ENCODE measurements at regions not wholly inside any gene's neighbourhood (a gene's known extent, or its start where the extent isn't known, plus 50 kb on each side); places are given as distances from the start of the nearest gene placed in this dataset.
A peak's percentile ranks its signal among the peaks of the same experiment; 100 is the strongest.

GRCh38 chr6:134784336-134784735, 165.6 kb downstream of the ALDH8A1 start:
- Histone ChIP-seq H3K4me2 (ENCODE audit: low read length, poor library complexity, severe bottlenecking) (no peak overlapping the region), H3K27me3 (ENCODE audit: control insufficient read depth in 1 of 2, insufficient read depth in 1 of 2, low read length in 2 of 2) (no peaks in the 10 kb centered on the region), H4K91ac (ENCODE audit: low read length) (no peak overlapping the region), H3K9ac (ENCODE audit: low read length) (no peak overlapping the region), H2BK12ac (ENCODE audit: low read length in 2 of 2) (no peak overlapping the region), H3K27ac (ENCODE audit: low read length, poor library complexity, severe bottlenecking) (no peak overlapping the region), H3K9me3 (ENCODE audit: control insufficient read depth, low read length) (peaks cover under 1% of the 10 kb centered on the region), H2BK15ac (ENCODE audit: low read depth, poor library complexity, severe bottlenecking) (no peak overlapping the region), H3K4me1 (ENCODE audit: control insufficient read depth, insufficient read depth, low read depth, low read length) (peaks cover 2% of the 10 kb centered on the region), H3K79me1 (replicated peaks; ENCODE audit: low read length, poor library complexity, severe bottlenecking) (no peaks in the 10 kb centered on the region), H3K4me3 (ENCODE audit: insufficient read depth in 1 of 2, low read depth in 1 of 2, low read length in 2 of 2) (no peak overlapping the region), H3K18ac (ENCODE audit: low read depth in 1 of 2, low read length in 2 of 2) (no peak overlapping the region), H2BK120ac (ENCODE audit: low read depth, low read length) (no peak overlapping the region), H2AK5ac (ENCODE audit: low read length, severe bottlenecking) (no peak overlapping the region), H4K8ac (ENCODE audit: low read length) (no peak overlapping the region), H3K4ac (ENCODE audit: low read depth in 1 of 2, low read length in 2 of 2) (no peak overlapping the region), H2BK5ac (ENCODE audit: low read depth, low read length, poor library complexity, severe bottlenecking) (no peak overlapping the region), H3K23ac (ENCODE audit: low read length in 2 of 2) (no peak overlapping the region), H2AFZ (ENCODE audit: low read depth, low read length) (no peak overlapping the region), H3K14ac (ENCODE audit: low read length in 2 of 2) (no peak overlapping the region), H3K36me3 (ENCODE audit: control insufficient read depth in 1 of 2, insufficient read depth in 2 of 2, low read depth in 1 of 2, low read length in 2 of 2) (no peaks in the 10 kb centered on the region)
- no peak for DNase-seq
- WGBS = no CpG with 5 or more reads among the region's 2 CpGs

- Histone ChIP-seq H3K4me2 (ENCODE audit: low read length, poor library complexity, severe bottlenecking) (no peak overlapping the region), H4K91ac (ENCODE audit: low read length) (no peak overlapping the region), H3K36me3 (ENCODE audit: control insufficient read depth in 1 of 2, insufficient read depth in 2 of 2, low read depth in 1 of 2, low read length in 2 of 2) (no peaks in the 10 kb centered on the region), H2BK15ac (ENCODE audit: low read depth, poor library complexity, severe bottlenecking) (no peak overlapping the region), H3K4me3 (ENCODE audit: insufficient read depth in 1 of 2, low read depth in 1 of 2, low read length in 2 of 2) (no peak overlapping the region), H3K27ac (ENCODE audit: low read length, poor library complexity, severe bottlenecking) (no peak overlapping the region), H3K14ac (ENCODE audit: low read length in 2 of 2) (no peak overlapping the region), H3K18ac (ENCODE audit: low read depth in 1 of 2, low read length in 2 of 2) (no peak overlapping the region), H3K27me3 (ENCODE audit: control insufficient read depth in 1 of 2, insufficient read depth in 1 of 2, low read length in 2 of 2) (no peaks in the 10 kb centered on the region), H2AK5ac (ENCODE audit: low read length, severe bottlenecking) (no peak overlapping the region), H3K9ac (ENCODE audit: low read length) (no peak overlapping the region), H3K79me1 (replicated peaks; ENCODE audit: low read length, poor library complexity, severe bottlenecking) (no peaks in the 10 kb centered on the region), H3K4me1 (ENCODE audit: control insufficient read depth, insufficient read depth, low read depth, low read length) (no peaks in the 10 kb centered on the region), H3K4ac (ENCODE audit: low read depth in 1 of 2, low read length in 2 of 2) (no peak overlapping the region), H2BK5ac (ENCODE audit: low read depth, low read length, poor library complexity, severe bottlenecking) (no peak overlapping the region), H2BK12ac (ENCODE audit: low read length in 2 of 2) (no peak overlapping the region), H2AFZ (ENCODE audit: low read depth, low read length) (no peak overlapping the region), H3K23ac (ENCODE audit: low read length in 2 of 2) (no peak overlapping the region), H2BK120ac (ENCODE audit: low read depth, low read length) (no peak overlapping the region), H4K8ac (ENCODE audit: low read length) (no peak overlapping the region), H3K9me3 (ENCODE audit: control insufficient read depth, low read length) (peaks cover 10% of the 10 kb centered on the region)
- 100% methylated on average over 2 of the region's 2 CpGs for whole genome bisulfite sequencing
- DNase-seq = no peak
Measured at GRCh38 chr6:134778431-134778830, 171.5 kb downstream of the ALDH8A1 start.

- Histone ChIP-seq H3K14ac (ENCODE audit: low read length in 2 of 2) (no peak overlapping the region), H2BK120ac (ENCODE audit: low read depth, low read length) (no peak overlapping the region), H2AK5ac (ENCODE audit: low read length, severe bottlenecking) (no peak overlapping the region), H3K9ac (ENCODE audit: low read length) (no peak overlapping the region), H3K79me1 (replicated peaks; ENCODE audit: low read length, poor library complexity, severe bottlenecking) (no peaks in the 10 kb centered on the region), H3K27ac (ENCODE audit: low read length, poor library complexity, severe bottlenecking) (peak overlapping the region; percentile 59), H3K4me2 (ENCODE audit: low read length, poor library complexity, severe bottlenecking) (no peak overlapping the region), H2BK12ac (ENCODE audit: low read length in 2 of 2) (no peak overlapping the region), H4K8ac (ENCODE audit: low read length) (no peak overlapping the region), H2AFZ (ENCODE audit: low read depth, low read length) (no peak overlapping the region), H3K23ac (ENCODE audit: low read length in 2 of 2) (no peak overlapping the region), H3K36me3 (ENCODE audit: control insufficient read depth in 1 of 2, insufficient read depth in 2 of 2, low read depth in 1 of 2, low read length in 2 of 2) (no peaks in the 10 kb centered on the region), H3K27me3 (ENCODE audit: control insufficient read depth in 1 of 2, insufficient read depth in 1 of 2, low read length in 2 of 2) (no peaks in the 10 kb centered on the region), H3K18ac (ENCODE audit: low read depth in 1 of 2, low read length in 2 of 2) (no peak overlapping the region), H2BK5ac (ENCODE audit: low read depth, low read length, poor library complexity, severe bottlenecking) (no peak overlapping the region), H4K91ac (ENCODE audit: low read length) (no peak overlapping the region), H2BK15ac (ENCODE audit: low read depth, poor library complexity, severe bottlenecking) (no peak overlapping the region), H3K4me3 (ENCODE audit: insufficient read depth in 1 of 2, low read depth in 1 of 2, low read length in 2 of 2) (no peak overlapping the region), H3K9me3 (ENCODE audit: control insufficient read depth, low read length) (peaks cover 8% of the 10 kb centered on the region), H3K4ac (ENCODE audit: low read depth in 1 of 2, low read length in 2 of 2) (no peak overlapping the region), H3K4me1 (ENCODE audit: control insufficient read depth, insufficient read depth, low read depth, low read length) (no peaks in the 10 kb centered on the region)
- WGBS = no CpG with 5 or more reads among the region's 1 CpG
- DNase-seq = peak; percentile 69
Measured at GRCh38 chr6:134774201-134774638, 175.7 kb downstream of the ALDH8A1 start.

- Histone ChIP-seq H3K9me3 (ENCODE audit: control insufficient read depth, low read length) (no peaks in the 10 kb centered on the region), H3K79me1 (replicated peaks; ENCODE audit: low read length, poor library complexity, severe bottlenecking) (no peaks in the 10 kb centered on the region), H2BK120ac (ENCODE audit: low read depth, low read length) (no peak overlapping the region), H3K18ac (ENCODE audit: low read depth in 1 of 2, low read length in 2 of 2) (no peak overlapping the region), H2AK5ac (ENCODE audit: low read length, severe bottlenecking) (peak overlapping the region; percentile 74), H3K4me3 (ENCODE audit: insufficient read depth in 1 of 2, low read depth in 1 of 2, low read length in 2 of 2) (no peak overlapping the region), H4K91ac (ENCODE audit: low read length) (no peak overlapping the region), H2AFZ (ENCODE audit: low read depth, low read length) (no peak overlapping the region), H2BK5ac (ENCODE audit: low read depth, low read length, poor library complexity, severe bottlenecking) (no peak overlapping the region), H3K4me2 (ENCODE audit: low read length, poor library complexity, severe bottlenecking) (no peak overlapping the region), H4K8ac (ENCODE audit: low read length) (no peak overlapping the region), H3K36me3 (ENCODE audit: control insufficient read depth in 1 of 2, insufficient read depth in 2 of 2, low read depth in 1 of 2, low read length in 2 of 2) (no peaks in the 10 kb centered on the region), H3K9ac (ENCODE audit: low read length) (no peak overlapping the region), H3K14ac (ENCODE audit: low read length in 2 of 2) (no peak overlapping the region), H3K27ac (ENCODE audit: low read length, poor library complexity, severe bottlenecking) (no peak overlapping the region), H2BK15ac (ENCODE audit: low read depth, poor library complexity, severe bottlenecking) (no peak overlapping the region), H2BK12ac (ENCODE audit: low read length in 2 of 2) (peak overlapping the region in 1 of 2 experiments; percentile 31), H3K27me3 (ENCODE audit: control insufficient read depth in 1 of 2, insufficient read depth in 1 of 2, low read length in 2 of 2) (no peaks in the 10 kb centered on the region), H3K4ac (ENCODE audit: low read depth in 1 of 2, low read length in 2 of 2) (no peak overlapping the region), H3K23ac (ENCODE audit: low read length in 2 of 2) (no peak overlapping the region), H3K4me1 (ENCODE audit: control insufficient read depth, insufficient read depth, low read depth, low read length) (no peaks in the 10 kb centered on the region)
- DNase-seq = no peak
- 94% methylated on average over 6 of the region's 6 CpGs for WGBS
Measured at GRCh38 chr6:134772671-134773360, 177.1 kb downstream of the ALDH8A1 start.

Data from mesenchymal stem cell (in vitro differentiated cells and primary cell).